Mesenchymal stem cell (in vitro differentiated cells and primary cell): ENCODE measurements at regions not wholly inside any gene's neighbourhood (a gene's known extent, or its start where the extent isn't known, plus 50 kb on each side); places are given as distances from the start of the nearest gene placed in this dataset.
A peak's percentile ranks its signal among the peaks of the same experiment; 100 is the strongest.

ENCODE experiments used
- DNase-seq: peaks from one replicate; pipeline ENCODE4 v3.0.0-alpha.2; 2013
- H2AFZ ChIP-seq: one replicate; pipeline ENCODE4 v1.6.1; 2013; ENCODE audit warnings: low read depth, mild to moderate bottlenecking, control low read depth, inconsistent platforms, low read length, moderate library complexity
- H2AK5ac ChIP-seq: 2 replicates; pipeline ENCODE4 v1.6.1; 2013; ENCODE audit warnings: low read length, moderate library complexity, mild to moderate bottlenecking, inconsistent platforms; ENCODE audit not compliant: severe bottlenecking
- H2BK120ac ChIP-seq: one replicate; pipeline ENCODE4 v1.6.1; 2013; ENCODE audit warnings: low read depth, mild to moderate bottlenecking, inconsistent platforms, low read length, moderate library complexity
- H2BK12ac ChIP-seq, 2 experiments: one replicate each; pipeline ENCODE4 v1.6.1; 2013; ENCODE audit warnings: inconsistent platforms in 2 of 2, low read length in 2 of 2, mild to moderate bottlenecking in 2 of 2, moderate library complexity in 2 of 2, control low read depth in 1 of 2
- H2BK15ac ChIP-seq: one replicate; pipeline ENCODE4 v1.6.1; 2013; ENCODE audit warnings: mild to moderate bottlenecking, low read depth, inconsistent platforms; ENCODE audit not compliant: poor library complexity, severe bottlenecking
- H2BK5ac ChIP-seq: 2 replicates; pipeline ENCODE4 v1.6.1; 2013; ENCODE audit warnings: low read depth, mild to moderate bottlenecking, low read length, control low read depth, inconsistent platforms; ENCODE audit not compliant: poor library complexity, severe bottlenecking
- H3K14ac ChIP-seq, 2 experiments: one replicate each; pipeline ENCODE4 v1.6.1; 2013; ENCODE audit warnings: inconsistent platforms in 2 of 2, low read length in 2 of 2, control low read depth in 1 of 2, mild to moderate bottlenecking in 1 of 2, moderate library complexity in 1 of 2
- H3K18ac ChIP-seq, 2 experiments: one replicate each; pipeline ENCODE4 v1.6.1; 2013; ENCODE audit warnings: inconsistent platforms in 2 of 2, low read length in 2 of 2, control low read depth in 1 of 2, low read depth in 1 of 2, mild to moderate bottlenecking in 1 of 2
- H3K23ac ChIP-seq, 2 experiments: one replicate each; pipeline ENCODE4 v1.6.1; 2013; ENCODE audit warnings: inconsistent platforms in 2 of 2, low read length in 2 of 2, mild to moderate bottlenecking in 2 of 2, moderate library complexity in 2 of 2, control low read depth in 1 of 2
- H3K27ac ChIP-seq: 2 replicates; pipeline ENCODE4 v1.5.1; 2013; ENCODE audit warnings: mild to moderate bottlenecking, moderate library complexity, low read length, control low read depth, inconsistent platforms; ENCODE audit not compliant: poor library complexity, severe bottlenecking
- H3K27me3 ChIP-seq, 2 experiments: 2 replicates each; pipeline versions ENCODE4 v1.6.1 to v1.7.0; 2013; ENCODE audit warnings: low read length in 2 of 2, mild to moderate bottlenecking in 2 of 2, moderate library complexity in 2 of 2, control low read depth in 1 of 2, inconsistent platforms in 1 of 2; ENCODE audit not compliant: control insufficient read depth in 1 of 2, insufficient read depth in 1 of 2
- H3K36me3 ChIP-seq, 2 experiments: 2 replicates each; pipeline versions ENCODE4 v1.6.1 to v1.7.0; 2013; ENCODE audit warnings: low read length in 2 of 2, control low read depth in 1 of 2, inconsistent platforms in 1 of 2, low read depth in 1 of 2, mild to moderate bottlenecking in 1 of 2; ENCODE audit not compliant: insufficient read depth in 2 of 2, control insufficient read depth in 1 of 2
- H3K4ac ChIP-seq, 2 experiments: one replicate each; pipeline ENCODE4 v1.6.1; 2013; ENCODE audit warnings: inconsistent platforms in 2 of 2, low read length in 2 of 2, mild to moderate bottlenecking in 2 of 2, moderate library complexity in 2 of 2, control low read depth in 1 of 2, low read depth in 1 of 2
- H3K4me1 ChIP-seq: 2 replicates; pipeline ENCODE4 v1.6.1; 2013; ENCODE audit warnings: low read depth, low read length, control low read depth; ENCODE audit not compliant: control insufficient read depth, insufficient read depth
- H3K4me2 ChIP-seq: 2 replicates; pipeline ENCODE4 v1.6.1; 2013; ENCODE audit warnings: low read length, mild to moderate bottlenecking, inconsistent platforms; ENCODE audit not compliant: poor library complexity, severe bottlenecking
- H3K4me3 ChIP-seq, 2 experiments: 2 replicates each; pipeline versions ENCODE4 v1.5.1 to v1.7.0; 2013; ENCODE audit warnings: low read length in 2 of 2, mild to moderate bottlenecking in 2 of 2, control low read depth in 1 of 2, low read depth in 1 of 2; ENCODE audit not compliant: insufficient read depth in 1 of 2
- H3K79me1 ChIP-seq: replicated peaks from 2 replicates; pipeline ENCODE4 v1.6.1; 2013; ENCODE audit warnings: mild to moderate bottlenecking, control low read depth, low read length, inconsistent platforms; ENCODE audit not compliant: poor library complexity, severe bottlenecking
- H3K9ac ChIP-seq: 2 replicates; pipeline ENCODE4 v1.7.0; 2013; ENCODE audit warnings: mild to moderate bottlenecking, low read length, moderate library complexity
- H3K9me3 ChIP-seq: 2 replicates; pipeline ENCODE4 v1.7.0; 2013; ENCODE audit warnings: mild to moderate bottlenecking, low read length; ENCODE audit not compliant: control insufficient read depth
- H4K8ac ChIP-seq: one replicate; pipeline ENCODE4 v1.6.1; 2013; ENCODE audit warnings: inconsistent platforms, mild to moderate bottlenecking, low read length, moderate library complexity
- H4K91ac ChIP-seq: one replicate; pipeline ENCODE4 v1.6.1; 2013; ENCODE audit warnings: mild to moderate bottlenecking, low read length, inconsistent platforms
- WGBS: methylation state at CpG from one replicate; pipeline ENCODE4 v1.1.7; 2013; ENCODE audit warnings: mixed read lengths; 5-methylcytosine and 5-hydroxymethylcytosine counted together

GRCh38 chr3:150180334-150180733, 209.6 kb upstream of the PFN2 start:
- Histone ChIP-seq H2BK5ac (no peak overlapping the region), H3K4me2 (no peak overlapping the region), H3K23ac (no peak overlapping the region), H2AFZ (no peak overlapping the region), H3K4me3 (no peak overlapping the region), H2BK15ac (no peak overlapping the region), H3K79me1 (no peaks in the 10 kb centered on the region), H2BK12ac (no peak overlapping the region), H2BK120ac (no peak overlapping the region), H3K9ac (no peak overlapping the region), H3K27me3 (no peaks in the 10 kb centered on the region), H3K4me1 (peaks cover 11% of the 10 kb centered on the region), H3K27ac (no peak overlapping the region), H4K91ac (no peak overlapping the region), H2AK5ac (no peak overlapping the region), H3K9me3 (no peaks in the 10 kb centered on the region), H4K8ac (no peak overlapping the region), H3K18ac (no peak overlapping the region), H3K36me3 (no peaks in the 10 kb centered on the region), H3K14ac (no peak overlapping the region), H3K4ac (no peak overlapping the region)
- WGBS = 58% methylated on average over 1 of the region's 1 CpG
- DNase-seq = peak; percentile 68

- Histone ChIP-seq H2AK5ac (no peak overlapping the region), H3K27ac (no peak overlapping the region), H4K91ac (no peak overlapping the region), H3K4ac (no peak overlapping the region), H2BK5ac (no peak overlapping the region), H3K9me3 (no peaks in the 10 kb centered on the region), H3K9ac (no peak overlapping the region), H3K4me2 (no peak overlapping the region), H3K23ac (no peak overlapping the region), H2BK120ac (no peak overlapping the region), H3K36me3 (no peaks in the 10 kb centered on the region), H3K79me1 (no peaks in the 10 kb centered on the region), H3K27me3 (no peaks in the 10 kb centered on the region), H3K14ac (no peak overlapping the region), H3K4me3 (no peak overlapping the region), H2BK12ac (peak overlapping the region in 1 of 2 experiments; percentile 77), H2AFZ (no peak overlapping the region), H4K8ac (no peak overlapping the region), H3K4me1 (peaks cover 11% of the 10 kb centered on the region), H2BK15ac (no peak overlapping the region), H3K18ac (peak overlapping the region in 1 of 2 experiments; percentile 38)
- DNase-seq = no peak
- WGBS = 80% methylated on average over 1 of the region's 1 CpG
These were observed 208.6 kb upstream of the PFN2 start for GRCh38 chr3:150179330-150179729.

- Histone ChIP-seq H3K14ac (no peak overlapping the region), H3K9ac (no peak overlapping the region), H4K8ac (no peak overlapping the region), H3K36me3 (no peaks in the 10 kb centered on the region), H3K23ac (no peak overlapping the region), H3K27ac (peak overlapping the region; percentile 53), H2BK12ac (no peak overlapping the region), H3K4ac (peak overlapping the region in 1 of 2 experiments; percentile 24), H3K27me3 (no peaks in the 10 kb centered on the region), H3K4me2 (no peak overlapping the region), H3K79me1 (no peaks in the 10 kb centered on the region), H3K4me1 (peaks cover 11% of the 10 kb centered on the region), H2BK5ac (no peak overlapping the region), H2AK5ac (peak overlapping the region; percentile 32), H2BK15ac (no peak overlapping the region), H2BK120ac (no peak overlapping the region), H4K91ac (no peak overlapping the region), H3K4me3 (no peak overlapping the region), H3K9me3 (no peaks in the 10 kb centered on the region), H2AFZ (no peak overlapping the region), H3K18ac (no peak overlapping the region)
- DNase-seq = peak; percentile 41
- 87% methylated on average over 4 of the region's 4 CpGs for WGBS
These were observed 207.1 kb upstream of the PFN2 start for GRCh38 chr3:150177673-150178381.

- no peak overlapping the region for H2BK5ac ChIP-seq
- H3K4me3 ChIP-seq = no peak overlapping the region
- H3K27ac ChIP-seq = no peak overlapping the region
- no peak overlapping the region for H4K8ac ChIP-seq
- no peak overlapping the region for H2BK15ac ChIP-seq
- 100% methylated on average over 1 of the region's 1 CpG for WGBS
- H2AK5ac ChIP-seq = no peak overlapping the region
- H3K9ac ChIP-seq = no peak overlapping the region
- no peaks in the 10 kb centered on the region for H3K36me3 ChIP-seq
- H4K91ac ChIP-seq = no peak overlapping the region
- peaks cover 9% of the 10 kb centered on the region for H3K4me1 ChIP-seq
- H3K27me3 ChIP-seq = no peaks in the 10 kb centered on the region
- peak overlapping the region in 1 of 2 experiments; percentile 43 for H2BK12ac ChIP-seq
- H3K14ac ChIP-seq = no peak overlapping the region
- no peak overlapping the region for H3K4me2 ChIP-seq
- H3K79me1 ChIP-seq = no peaks in the 10 kb centered on the region
- no peak overlapping the region for H2AFZ ChIP-seq
- H3K23ac ChIP-seq = no peak overlapping the region
- peak overlapping the region in 1 of 2 experiments; percentile 19 for H3K18ac ChIP-seq
- H2BK120ac ChIP-seq = no peak overlapping the region
- no peak for DNase-seq
- no peak overlapping the region for H3K4ac ChIP-seq
- H3K9me3 ChIP-seq = no peaks in the 10 kb centered on the region
These were observed 203.5 kb upstream of the PFN2 start for GRCh38 chr3:150174179-150174578.
